ENCODE measurements at regions not wholly inside any gene's neighbourhood (a gene's known extent, or its start where the extent isn't known, plus 50 kb on each side); places are given as distances from the start of the nearest gene placed in this dataset.

GRCh38 chr4:116590648-116591047 is 494.7 kb downstream of the TRAM1L1 start:
- Mint-ChIP-seq H3K4me1 (no peaks in the 10 kb centered on the region), H3K27me3 (ENCODE audit: low read depth) (no peaks in the 10 kb centered on the region)
- no peak for TF ChIP-seq CTCF (conservative IDR thresholded peaks at IDR 0.05)

GRCh38 chr4:116588783-116589182 is 496.6 kb downstream of the TRAM1L1 start:
- Mint-ChIP-seq H3K4me1 (no peaks in the 10 kb centered on the region), H3K27ac (ENCODE audit: unreplicated experiment) (no peak overlapping the region), H3K4me3 (no peak overlapping the region), H3K9me3 (no peaks in the 10 kb centered on the region), H3K27me3 (ENCODE audit: low read depth) (no peaks in the 10 kb centered on the region), H3K36me3 (ENCODE audit: low read depth) (no peaks in the 10 kb centered on the region)
- DNase-seq (ENCODE audit: low read depth, low spot score), result no peak
- no peak for TF ChIP-seq CTCF (conservative IDR thresholded peaks at IDR 0.05)

More at GRCh38 chr4:116590648-116591047, 494.7 kb downstream of the TRAM1L1 start:
- no peaks in the 10 kb centered on the region for H3K36me3 Mint-ChIP-seq (ENCODE audit: low read depth)
- H3K9me3 Mint-ChIP-seq, result no peaks in the 10 kb centered on the region
- H3K27ac Mint-ChIP-seq (ENCODE audit: unreplicated experiment), result no peak overlapping the region
- H3K4me3 Mint-ChIP-seq, result no peak overlapping the region
- no peak for DNase-seq (ENCODE audit: low read depth, low spot score)

GRCh38 chr4:116585246-116585645 is 500.1 kb downstream of the TRAM1L1 start:
- Mint-ChIP-seq H3K9me3 (no peaks in the 10 kb centered on the region), H3K4me3 (no peak overlapping the region)

DNA sequence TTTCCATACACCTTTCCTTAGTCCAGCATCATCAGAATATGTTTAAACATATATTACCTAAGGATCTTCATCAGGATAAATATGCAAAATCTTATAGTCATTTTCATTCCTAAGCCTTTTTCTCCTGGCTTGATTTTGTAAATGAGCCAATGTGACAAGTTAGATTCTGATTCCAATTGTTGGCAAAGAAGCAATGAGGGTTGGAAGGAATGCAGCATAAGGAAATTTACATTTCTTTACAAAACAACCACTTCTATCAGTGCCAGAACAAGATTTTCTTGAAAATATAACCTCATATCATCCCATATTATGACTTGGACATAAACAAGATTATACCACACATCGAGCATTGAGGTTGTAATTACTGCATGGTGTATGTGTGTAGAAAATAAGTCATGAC is 508.1 kb downstream of the TRAM1L1 start:
- Mint-ChIP-seq H3K9me3 (peaks cover 15% of the 10 kb centered on the region), H3K36me3 (ENCODE audit: low read depth) (no peaks in the 10 kb centered on the region), H3K27ac (ENCODE audit: unreplicated experiment) (no peak overlapping the region), H3K4me3 (no peak overlapping the region), H3K27me3 (ENCODE audit: low read depth) (no peaks in the 10 kb centered on the region), H3K4me1 (no peaks in the 10 kb centered on the region)
- no peak for TF ChIP-seq CTCF (conservative IDR thresholded peaks at IDR 0.05)
- no peak for DNase-seq (ENCODE audit: low read depth, low spot score)

More at GRCh38 chr4:116585246-116585645, 500.1 kb downstream of the TRAM1L1 start:
- DNase-seq (ENCODE audit: low read depth, low spot score), result no peak
- H3K36me3 Mint-ChIP-seq (ENCODE audit: low read depth), result no peaks in the 10 kb centered on the region
- no peak overlapping the region for H3K27ac Mint-ChIP-seq (ENCODE audit: unreplicated experiment)
- H3K27me3 Mint-ChIP-seq (ENCODE audit: low read depth), result no peaks in the 10 kb centered on the region
- TF ChIP-seq CTCF (conservative IDR thresholded peaks at IDR 0.05), result no peak
- no peaks in the 10 kb centered on the region for H3K4me1 Mint-ChIP-seq

- peaks cover 18% of the 10 kb centered on the region for H3K9me3 Mint-ChIP-seq
- H3K27me3 Mint-ChIP-seq (ENCODE audit: low read depth), result no peaks in the 10 kb centered on the region
- H3K4me3 Mint-ChIP-seq, result no peak overlapping the region
- no peak overlapping the region for H3K27ac Mint-ChIP-seq (ENCODE audit: unreplicated experiment)
- no peaks in the 10 kb centered on the region for H3K4me1 Mint-ChIP-seq
- no peak for DNase-seq (ENCODE audit: low read depth, low spot score)
- no peak for TF ChIP-seq CTCF (conservative IDR thresholded peaks at IDR 0.05)
- H3K36me3 Mint-ChIP-seq (ENCODE audit: low read depth), result no peaks in the 10 kb centered on the region
Observed at GRCh38 chr4:116573540-116573939, 511.8 kb downstream of the TRAM1L1 start.

DNA sequence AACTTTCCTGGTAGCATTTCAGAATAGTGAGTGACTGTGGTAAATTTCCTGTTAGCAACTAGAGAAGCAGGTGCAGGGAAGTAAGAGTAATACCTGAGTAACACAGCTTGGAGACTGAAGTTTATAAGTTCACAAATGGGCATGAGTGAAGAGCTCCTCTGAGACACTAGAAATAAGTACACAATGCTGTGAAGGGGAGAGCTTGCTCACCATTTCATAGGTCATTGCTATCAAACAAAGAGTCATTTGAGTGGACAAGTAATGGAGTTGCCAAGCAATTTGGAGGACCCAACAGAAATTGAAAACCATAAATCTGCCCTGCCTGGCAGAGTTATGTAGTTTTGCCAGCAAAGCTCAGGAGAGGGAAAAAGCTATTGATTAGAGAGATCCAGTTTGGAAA is 523.6 kb downstream of the TRAM1L1 start:
- peaks cover 9% of the 10 kb centered on the region for H3K36me3 Mint-ChIP-seq (ENCODE audit: low read depth)
- H3K27ac Mint-ChIP-seq (ENCODE audit: unreplicated experiment), result no peak overlapping the region
- H3K9me3 Mint-ChIP-seq, result peaks cover 20% of the 10 kb centered on the region
- no peaks in the 10 kb centered on the region for H3K27me3 Mint-ChIP-seq (ENCODE audit: low read depth)
- H3K4me1 Mint-ChIP-seq, result no peaks in the 10 kb centered on the region
- no peak for DNase-seq (ENCODE audit: low read depth, low spot score)
- no peak overlapping the region for H3K4me3 Mint-ChIP-seq
- TF ChIP-seq CTCF (conservative IDR thresholded peaks at IDR 0.05), result no peak
